GM06990 (cell line): ENCODE measurements at regions not wholly inside any gene's neighbourhood (a gene's known extent, or its start where the extent isn't known, plus 50 kb on each side); places are given as distances from the start of the nearest gene placed in this dataset.

Experiments
- DNase-seq: peaks from one replicate; pipeline ENCODE4 v3.0.0-alpha.2; 2011; ENCODE audit not compliant: insufficient read length; ENCODE audit errors: extremely low read depth
- H3K27me3 ChIP-seq: replicated peaks from 2 replicates; pipeline ENCODE4 v1.6.0; 2011; ENCODE audit warnings: low read length; ENCODE audit not compliant: control insufficient read depth, insufficient read depth
- H3K36me3 ChIP-seq: 2 replicates; pipeline ENCODE4 v1.5.1; 2011; ENCODE audit warnings: low read length; ENCODE audit not compliant: control insufficient read depth, insufficient read depth
- H3K4me3 ChIP-seq: replicated peaks from 2 replicates; pipeline ENCODE4 v1.5.1; 2011; ENCODE audit warnings: low read depth, mild to moderate bottlenecking, control low read depth, low read length
- CTCF ChIP-seq: IDR thresholded peaks from 2 replicates; pipeline ENCODE4 v1.5.1; 2011; ENCODE audit warnings: low read length, control low read depth, mild to moderate bottlenecking, inconsistent platforms; ENCODE audit not compliant: insufficient read depth, poor library complexity, severe bottlenecking

GRCh38 chr13:80559944-80560343 is 219.0 kb upstream of the SPRY2 start:
- no peak for TF ChIP-seq CTCF
- DNase-seq: no peak
- H3K4me3 ChIP-seq: no peak overlapping the region
- no peaks in the 10 kb centered on the region for H3K36me3 ChIP-seq
- no peaks in the 10 kb centered on the region for H3K27me3 ChIP-seq

- no peak overlapping the region for H3K4me3 ChIP-seq
- DNase-seq: no peak
- H3K27me3 ChIP-seq: no peaks in the 10 kb centered on the region
- H3K36me3 ChIP-seq: no peaks in the 10 kb centered on the region
- TF ChIP-seq CTCF: no peak
These were observed 217.1 kb upstream of the SPRY2 start for GRCh38 chr13:80558074-80558473.

GRCh38 chr13:80555796-80556678 is 215.1 kb upstream of the SPRY2 start:
- no peak for DNase-seq
- Histone ChIP-seq H3K4me3 (no peak overlapping the region), H3K27me3 (no peaks in the 10 kb centered on the region), H3K36me3 (no peaks in the 10 kb centered on the region)
- no peak for TF ChIP-seq CTCF

DNA sequence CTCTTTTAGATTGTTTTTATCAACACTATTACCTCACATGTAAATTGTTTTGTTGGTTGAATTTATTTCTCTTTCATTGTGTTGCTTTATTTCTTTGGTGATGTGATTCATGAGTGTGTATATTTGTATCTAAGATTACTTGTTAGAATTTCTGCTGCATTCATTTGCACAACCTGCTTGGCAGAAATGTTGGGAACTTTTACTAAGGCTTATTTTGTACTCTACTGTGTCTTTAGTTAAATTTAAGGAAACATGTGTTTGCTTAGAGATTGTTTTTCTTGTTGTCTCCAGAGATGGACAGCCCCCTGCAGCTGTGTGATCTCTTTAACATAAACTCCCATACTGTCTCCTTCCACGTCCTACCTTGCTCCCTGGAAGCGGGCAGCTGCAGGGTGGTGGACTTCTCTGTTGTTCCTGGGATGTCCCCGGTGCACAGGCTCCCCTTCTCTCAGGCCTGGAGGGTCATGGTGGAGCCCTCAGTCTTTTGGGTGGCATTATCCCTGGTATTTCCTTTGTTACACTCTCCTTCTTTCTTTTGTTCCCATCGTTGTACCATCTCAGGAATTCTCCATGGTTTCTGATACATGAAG is 212.0 kb upstream of the SPRY2 start:
- Histone ChIP-seq H3K4me3 (no peak overlapping the region), H3K36me3 (no peaks in the 10 kb centered on the region), H3K27me3 (no peaks in the 10 kb centered on the region)
- no peak for DNase-seq
- TF ChIP-seq CTCF: no peak

GRCh38 chr13:80551650-80552497 is 210.9 kb upstream of the SPRY2 start:
- Histone ChIP-seq H3K4me3 (no peak overlapping the region), H3K36me3 (no peaks in the 10 kb centered on the region), H3K27me3 (no peaks in the 10 kb centered on the region)
- no peak for TF ChIP-seq CTCF
- no peak for DNase-seq
